GM21515 (cell line): ENCODE measurements at regions not wholly inside any gene's neighbourhood (a gene's known extent, or its start where the extent isn't known, plus 50 kb on each side); places are given as distances from the start of the nearest gene placed in this dataset.
"Not testable (repeated sequence)": the region's sequence is repeated elsewhere in the genome, so short reads cannot be mapped to it uniquely, and the experiment has no call there.

Experiments used
- ATAC-seq: cut with Tn5 transposase; IDR thresholded peaks from one replicate; pipeline ENCODE4 v1.9.1; 2021; ENCODE audit not compliant: unreplicated experiment

- no peak for ATAC-seq
Observed at GRCh38 chr1:213702703-213703102, 285.1 kb upstream of the PROX1 start.

GRCh38 chr1:213704941-213705340 lies 282.8 kb upstream of the PROX1 start:
- no peak for ATAC-seq

GRCh38 chr1:213711833-213712490 lies 275.8 kb upstream of the PROX1 start:
- not testable (repeated sequence) for ATAC-seq

GRCh38 chr1:213714645-213715044 lies 273.1 kb upstream of the PROX1 start:
- no peak for ATAC-seq

- ATAC-seq, result no peak
Observed at GRCh38 chr1:213715182-213715581, 272.6 kb upstream of the PROX1 start.

- ATAC-seq, result no peak
Observed at GRCh38 chr1:213719462-213719861, 268.3 kb upstream of the PROX1 start.

- no peak for ATAC-seq
Observed at GRCh38 chr1:213720032-213720431, 267.7 kb upstream of the PROX1 start.

- no peak for ATAC-seq
Observed at GRCh38 chr1:213723187-213723586, 264.6 kb upstream of the PROX1 start.

- no peak for ATAC-seq
Observed at GRCh38 chr1:213724640-213725536, 262.9 kb upstream of the PROX1 start.

- ATAC-seq, result no peak
Observed at GRCh38 chr1:213727853-213728592, 259.8 kb upstream of the PROX1 start.

- no peak for ATAC-seq
Observed at GRCh38 chr1:213728593-213729536, 258.9 kb upstream of the PROX1 start.

- ATAC-seq, result no peak
Observed at GRCh38 chr1:213733705-213734104, 254.1 kb upstream of the PROX1 start.

- ATAC-seq, result no peak
Observed at GRCh38 chr1:213737398-213738035, 250.3 kb upstream of the PROX1 start.

GRCh38 chr1:213738658-213739057 lies 249.1 kb upstream of the PROX1 start:
- ATAC-seq, result no peak

- ATAC-seq, result no peak
Observed at GRCh38 chr1:213742992-213743391, 244.8 kb upstream of the PROX1 start.

- ATAC-seq, result no peak
Observed at GRCh38 chr1:213744780-213745179, 243.0 kb upstream of the PROX1 start.

- ATAC-seq, result no peak
Observed at GRCh38 chr1:213745451-213745850, 242.3 kb upstream of the PROX1 start.

- no peak for ATAC-seq
Observed at GRCh38 chr1:213749558-213749957, 238.2 kb upstream of the PROX1 start.

GRCh38 chr1:213750231-213751063 lies 237.3 kb upstream of the PROX1 start:
- no peak for ATAC-seq
